ENCODE measurements at regions not wholly inside any gene's neighbourhood (a gene's known extent, or its start where the extent isn't known, plus 50 kb on each side); places are given as distances from the start of the nearest gene placed in this dataset.

DNA sequence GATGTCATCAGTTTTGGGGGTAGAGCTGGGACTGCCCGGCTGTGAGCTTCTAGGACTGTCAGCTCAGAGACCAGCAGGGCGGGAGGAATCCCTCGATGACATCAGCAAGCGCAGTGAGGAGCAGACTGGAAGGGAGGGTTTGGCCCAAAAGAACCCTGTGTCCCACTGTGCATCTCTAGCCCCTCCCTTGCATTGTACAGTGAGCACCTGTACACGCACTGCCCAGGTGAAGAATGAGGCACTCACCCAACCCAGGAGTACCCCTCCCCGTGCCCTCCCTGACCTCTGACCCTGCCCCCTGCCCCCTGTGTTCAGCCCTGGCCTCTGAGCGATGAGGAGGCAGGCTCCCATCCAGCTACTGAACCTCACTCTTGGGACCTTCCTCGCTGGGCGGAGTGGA lies 92.9 kb downstream of the HMX1 start:
- no peak overlapping the region for H3K27ac Mint-ChIP-seq (ENCODE audit: unreplicated experiment)
- TF ChIP-seq, protein P1, sequence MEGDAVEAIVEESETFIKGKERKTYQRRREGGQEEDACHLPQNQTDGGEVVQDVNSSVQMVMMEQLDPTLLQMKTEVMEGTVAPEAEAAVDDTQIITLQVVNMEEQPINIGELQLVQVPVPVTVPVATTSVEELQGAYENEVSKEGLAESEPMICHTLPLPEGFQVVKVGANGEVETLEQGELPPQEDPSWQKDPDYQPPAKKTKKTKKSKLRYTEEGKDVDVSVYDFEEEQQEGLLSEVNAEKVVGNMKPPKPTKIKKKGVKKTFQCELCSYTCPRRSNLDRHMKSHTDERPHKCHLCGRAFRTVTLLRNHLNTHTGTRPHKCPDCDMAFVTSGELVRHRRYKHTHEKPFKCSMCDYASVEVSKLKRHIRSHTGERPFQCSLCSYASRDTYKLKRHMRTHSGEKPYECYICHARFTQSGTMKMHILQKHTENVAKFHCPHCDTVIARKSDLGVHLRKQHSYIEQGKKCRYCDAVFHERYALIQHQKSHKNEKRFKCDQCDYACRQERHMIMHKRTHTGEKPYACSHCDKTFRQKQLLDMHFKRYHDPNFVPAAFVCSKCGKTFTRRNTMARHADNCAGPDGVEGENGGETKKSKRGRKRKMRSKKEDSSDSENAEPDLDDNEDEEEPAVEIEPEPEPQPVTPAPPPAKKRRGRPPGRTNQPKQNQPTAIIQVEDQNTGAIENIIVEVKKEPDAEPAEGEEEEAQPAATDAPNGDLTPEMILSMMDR (conservative IDR thresholded peaks at IDR 0.05): no peak
- H3K9me3 Mint-ChIP-seq: no peaks in the 10 kb centered on the region
- peaks cover 7% of the 10 kb centered on the region for H3K27me3 Mint-ChIP-seq (ENCODE audit: low read depth)
- DNase-seq (ENCODE audit: low read depth, low spot score): no peak
- no peaks in the 10 kb centered on the region for H3K36me3 Mint-ChIP-seq (ENCODE audit: low read depth)
- no peak overlapping the region for H3K4me3 Mint-ChIP-seq
- no peaks in the 10 kb centered on the region for H3K4me1 Mint-ChIP-seq

DNA sequence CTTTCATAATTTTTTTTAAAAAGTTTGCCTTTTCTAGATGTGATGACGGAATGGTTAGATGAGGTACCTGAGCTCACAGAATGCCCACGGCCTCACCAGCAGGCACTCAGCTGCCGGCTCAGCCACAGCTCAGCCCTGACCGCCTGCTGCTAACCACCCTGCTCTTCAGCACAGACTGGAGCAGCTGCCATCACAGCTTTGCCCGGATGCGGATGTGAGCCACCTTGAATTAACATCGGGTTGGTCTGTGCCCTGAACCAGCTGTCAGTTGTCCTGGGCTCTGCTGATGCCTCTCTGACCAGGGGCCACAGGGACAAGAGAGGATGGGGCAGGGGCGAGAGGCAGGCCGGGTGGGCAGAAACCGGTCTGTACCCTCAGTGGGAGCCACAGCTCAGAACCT lies 93.3 kb downstream of the HMX1 start:
- TF ChIP-seq, protein P1 (conservative IDR thresholded peaks at IDR 0.05): no peak
- Mint-ChIP-seq H3K36me3 (ENCODE audit: low read depth) (no peaks in the 10 kb centered on the region), H3K9me3 (no peaks in the 10 kb centered on the region), H3K27me3 (ENCODE audit: low read depth) (peaks cover 6% of the 10 kb centered on the region), H3K4me3 (no peak overlapping the region), H3K27ac (ENCODE audit: unreplicated experiment) (no peak overlapping the region), H3K4me1 (no peaks in the 10 kb centered on the region)
- DNase-seq (ENCODE audit: low read depth, low spot score): no peak

- Mint-ChIP-seq H3K9me3 (no peaks in the 10 kb centered on the region), H3K27me3 (ENCODE audit: low read depth) (peaks cover 6% of the 10 kb centered on the region), H3K4me1 (no peaks in the 10 kb centered on the region), H3K4me3 (no peak overlapping the region), H3K36me3 (ENCODE audit: low read depth) (no peaks in the 10 kb centered on the region), H3K27ac (ENCODE audit: unreplicated experiment) (no peak overlapping the region)
- TF ChIP-seq, protein P1 (conservative IDR thresholded peaks at IDR 0.05): no peak
- no peak for DNase-seq (ENCODE audit: low read depth, low spot score)
Observed at GRCh38 chr4:8777320-8778196, 94.1 kb downstream of the HMX1 start.

- Mint-ChIP-seq H3K27ac (ENCODE audit: unreplicated experiment) (peak overlapping the region; percentile 63), H3K27me3 (ENCODE audit: low read depth) (peaks cover 12% of the 10 kb centered on the region), H3K36me3 (ENCODE audit: low read depth) (no peaks in the 10 kb centered on the region), H3K4me3 (no peak overlapping the region), H3K4me1 (no peaks in the 10 kb centered on the region), H3K9me3 (no peaks in the 10 kb centered on the region)
- no peak for DNase-seq (ENCODE audit: low read depth, low spot score)
- TF ChIP-seq, protein P1 (conservative IDR thresholded peaks at IDR 0.05): no peak
Observed at GRCh38 chr4:8776366-8776765, 95.3 kb downstream of the HMX1 start.

DNA sequence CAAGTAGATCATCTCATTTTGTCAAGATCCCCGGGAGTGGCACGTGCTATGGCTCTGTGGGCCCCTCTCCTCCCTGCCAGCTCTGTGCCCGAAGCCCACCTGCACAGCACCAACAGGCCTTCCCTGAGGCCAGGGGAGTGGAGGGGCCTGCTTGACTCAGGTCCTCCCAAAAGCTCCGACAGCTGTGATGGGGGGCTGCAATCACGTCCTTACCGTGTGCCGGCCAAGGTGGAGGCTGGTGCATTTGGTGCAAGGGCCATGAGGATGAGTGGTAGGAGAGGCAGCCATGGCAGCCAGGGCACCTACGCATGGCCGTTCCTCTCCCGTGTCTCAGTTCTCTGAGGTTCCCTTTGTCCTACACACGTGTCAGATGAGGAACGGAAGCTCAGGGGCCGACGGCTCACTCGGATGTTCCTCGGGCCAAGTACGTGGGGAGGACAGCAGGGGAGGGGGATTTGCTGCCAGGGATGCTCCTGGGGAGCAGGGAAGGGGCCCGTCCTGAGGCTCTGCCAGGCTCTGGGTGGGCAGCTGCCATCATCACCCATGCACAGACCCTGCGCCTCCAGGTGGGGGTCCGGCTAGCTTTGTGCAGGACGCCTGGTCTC lies 95.8 kb downstream of the HMX1 start:
- DNase-seq (ENCODE audit: low read depth, low spot score): no peak
- Mint-ChIP-seq H3K36me3 (ENCODE audit: low read depth) (no peaks in the 10 kb centered on the region), H3K4me3 (no peak overlapping the region), H3K4me1 (no peaks in the 10 kb centered on the region), H3K27me3 (ENCODE audit: low read depth) (peaks cover 12% of the 10 kb centered on the region), H3K9me3 (no peaks in the 10 kb centered on the region), H3K27ac (ENCODE audit: unreplicated experiment) (no peak overlapping the region)
- TF ChIP-seq, protein P1 (conservative IDR thresholded peaks at IDR 0.05): no peak

Data from neural crest cell (in vitro differentiated cells).